Calu3 (cell line): ENCODE measurements at regions not wholly inside any gene's neighbourhood (a gene's known extent, or its start where the extent isn't known, plus 50 kb on each side); places are given as distances from the start of the nearest gene placed in this dataset.

Experiments used
- BruUV-seq: library from RNA; stranded (reverse); fragments of 400-500 nt; replicated peaks from 2 replicates; lab custom pipeline; 2021; lab: Mats Ljungman, UMichigan
- CTCF ChIA-PET: fragments of 300-600 bp; sonication (Branson Sonifier 250); formaldehyde crosslinking; loops from one replicate; lab custom pipeline; 2022; ENCODE audit warnings: antibody characterized with exemption; lab: Charles Lee
- DNase-seq: peaks from one replicate; pipeline ENCODE4 v3.0.0; 2022
- H3K27ac Mint-ChIP-seq: one replicate; pipeline ENCODE4 v1.8.0; 2022; ENCODE audit warnings: mixed read lengths; ENCODE audit not compliant: unreplicated experiment
- H3K27me3 Mint-ChIP-seq: one replicate; pipeline ENCODE4 v1.8.0; 2022; ENCODE audit warnings: mixed read lengths; ENCODE audit not compliant: unreplicated experiment
- H3K36me3 Mint-ChIP-seq: one replicate; pipeline ENCODE4 v1.8.0; 2022; ENCODE audit warnings: mild to moderate bottlenecking, moderate library complexity, mixed read lengths; ENCODE audit not compliant: insufficient read depth, unreplicated experiment
- H3K4me1 Mint-ChIP-seq: one replicate; pipeline ENCODE4 v1.8.0; 2022; ENCODE audit warnings: mild to moderate bottlenecking, low read depth, mixed read lengths; ENCODE audit not compliant: unreplicated experiment
- H3K4me3 Mint-ChIP-seq: one replicate; pipeline ENCODE4 v1.8.0; 2022; ENCODE audit warnings: mild to moderate bottlenecking, low read depth, moderate library complexity, mixed read lengths; ENCODE audit not compliant: unreplicated experiment
- H3K9me3 Mint-ChIP-seq: one replicate; pipeline ENCODE4 v1.8.0; 2022; ENCODE audit warnings: low read depth, mixed read lengths; ENCODE audit not compliant: unreplicated experiment
- CTCF ChIP-seq: fragments of 200-600 bp; IDR thresholded peaks from one replicate; pipeline ENCODE4 v1.8.0; 2022; ENCODE audit warnings: antibody characterized with exemption; ENCODE audit not compliant: unreplicated experiment
- intact Hi-C: fragments of 100-400 bp; cut with micrococcal nuclease; formaldehyde crosslinking; loops from one replicate; pipeline ENCODE4 v1.10.0; 2022; ENCODE audit not compliant: unreplicated experiment

GRCh38 chr13:79668201-79668752 lies 187.3 kb downstream of the NDFIP2 start:
- CTCF ChIA-PET: no interaction called here
- Mint-ChIP-seq H3K36me3 (no peaks in the 10 kb centered on the region), H3K27ac (no peak overlapping the region), H3K27me3 (no peaks in the 10 kb centered on the region), H3K4me3 (no peak overlapping the region), H3K9me3 (no peaks in the 10 kb centered on the region), H3K4me1 (peaks cover 8% of the 10 kb centered on the region)
- BruUV-seq: no TSS peak
- no peak for TF ChIP-seq CTCF
- DNase-seq: no peak
- intact Hi-C loops: no loop called here

GRCh38 chr13:79667771-79668170 lies 186.8 kb downstream of the NDFIP2 start:
- Mint-ChIP-seq H3K4me3 (no peak overlapping the region), H3K9me3 (no peaks in the 10 kb centered on the region), H3K36me3 (no peaks in the 10 kb centered on the region), H3K4me1 (peaks cover 8% of the 10 kb centered on the region), H3K27me3 (no peaks in the 10 kb centered on the region), H3K27ac (no peak overlapping the region)
- CTCF ChIA-PET: no interaction called here
- TF ChIP-seq CTCF: no peak
- no peak for DNase-seq
- intact Hi-C loops: no loop called here
- BruUV-seq: no TSS peak

GRCh38 chr13:79663977-79664636 lies 183.2 kb downstream of the NDFIP2 start:
- no peaks in the 10 kb centered on the region for H3K9me3 Mint-ChIP-seq
- H3K4me1 Mint-ChIP-seq: peaks cover 8% of the 10 kb centered on the region
- no peak for TF ChIP-seq CTCF
- H3K36me3 Mint-ChIP-seq: no peaks in the 10 kb centered on the region
- no TSS peak for BruUV-seq
- H3K4me3 Mint-ChIP-seq: no peak overlapping the region
- no peak for DNase-seq
- CTCF ChIA-PET: no interaction called here
- intact Hi-C loops: no loop called here
- no peaks in the 10 kb centered on the region for H3K27me3 Mint-ChIP-seq
- H3K27ac Mint-ChIP-seq: no peak overlapping the region

- TF ChIP-seq CTCF: no peak
- H3K9me3 Mint-ChIP-seq: no peaks in the 10 kb centered on the region
- no peak overlapping the region for H3K4me3 Mint-ChIP-seq
- BruUV-seq: no TSS peak
- CTCF ChIA-PET: no interaction called here
- H3K27ac Mint-ChIP-seq: no peak overlapping the region
- intact Hi-C loops: no loop called here
- DNase-seq: no peak
- peaks cover 8% of the 10 kb centered on the region for H3K4me1 Mint-ChIP-seq
- H3K27me3 Mint-ChIP-seq: no peaks in the 10 kb centered on the region
- no peaks in the 10 kb centered on the region for H3K36me3 Mint-ChIP-seq
Measured at GRCh38 chr13:79663435-79663834, 182.5 kb downstream of the NDFIP2 start.
